ENCODE measurements at regions not wholly inside any gene's neighbourhood (a gene's known extent, or its start where the extent isn't known, plus 50 kb on each side); places are given as distances from the start of the nearest gene placed in this dataset.
"Not testable (repeated sequence)": the region's sequence is repeated elsewhere in the genome, so short reads cannot be mapped to it uniquely, and the experiment has no call there.

DNA sequence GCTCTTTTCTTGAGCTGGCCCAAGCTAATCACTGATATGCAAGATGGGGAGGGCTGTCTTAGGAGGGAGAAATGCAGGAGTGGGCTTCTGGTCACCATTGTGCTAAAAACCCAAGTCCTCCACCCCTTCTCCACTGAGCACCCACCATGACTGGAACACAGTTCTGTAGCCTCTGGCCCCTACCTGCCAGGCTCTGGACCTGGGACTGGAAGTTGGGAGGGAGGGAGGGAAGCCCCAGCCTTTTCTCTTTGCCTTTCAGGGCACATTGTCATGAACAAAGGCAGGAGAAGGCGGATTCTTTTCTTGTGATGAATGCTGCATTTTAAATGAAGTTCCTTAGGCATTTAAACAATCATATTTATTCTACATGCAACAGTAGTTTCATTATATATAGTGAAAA is 559.1 kb upstream of the TRPC7 start:
- DNase-seq, result no peak

- no peak for DNase-seq
Measured at GRCh38 chr5:136910625-136911024, 545.3 kb upstream of the TRPC7 start.

- no peak for DNase-seq
Measured at GRCh38 chr5:136909906-136910305, 544.6 kb upstream of the TRPC7 start.

DNA sequence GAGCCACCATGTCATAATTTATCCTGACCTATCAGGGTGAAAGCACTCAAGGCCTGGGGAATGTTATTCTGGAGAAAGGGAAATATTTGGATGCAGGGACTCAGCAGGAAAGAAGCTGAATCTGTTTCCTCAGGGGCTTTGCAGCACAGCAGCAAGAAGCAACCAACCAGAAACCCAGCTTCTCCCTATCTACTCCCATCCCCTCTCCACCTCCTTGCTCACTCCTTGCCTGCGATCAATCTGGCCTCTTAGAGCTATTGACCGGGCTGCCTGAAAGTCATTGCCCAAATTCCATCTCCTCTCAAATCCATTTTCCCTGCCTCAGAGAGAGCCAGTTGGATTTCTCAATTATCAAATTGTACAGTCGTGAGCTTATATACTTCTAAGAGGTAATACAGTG is 542.0 kb upstream of the TRPC7 start:
- DNase-seq, result no peak

GRCh38 chr5:136906545-136906944 is 541.2 kb upstream of the TRPC7 start:
- no peak for DNase-seq

GRCh38 chr5:136905571-136905970 is 540.2 kb upstream of the TRPC7 start:
- no peak for DNase-seq

DNA sequence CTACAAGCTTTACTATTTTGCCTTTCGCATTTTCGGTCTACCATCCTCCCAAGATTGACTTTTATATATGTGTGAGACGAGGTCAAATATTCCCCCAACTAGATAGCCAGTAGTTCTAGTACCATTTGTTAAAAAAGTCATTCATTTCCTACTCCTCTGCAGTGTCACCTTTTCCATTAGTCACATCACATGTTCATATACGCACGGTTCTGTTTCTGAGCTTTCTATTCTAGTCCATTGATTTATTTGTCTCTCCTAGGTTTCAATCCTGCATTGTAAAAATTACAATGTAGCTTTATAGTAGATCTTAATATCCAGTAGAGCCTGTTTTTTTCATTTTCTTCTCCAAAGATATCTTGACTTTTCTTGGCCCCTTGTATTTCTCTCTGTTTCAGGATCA is 528.7 kb upstream of the TRPC7 start:
- DNase-seq, result no peak

DNA sequence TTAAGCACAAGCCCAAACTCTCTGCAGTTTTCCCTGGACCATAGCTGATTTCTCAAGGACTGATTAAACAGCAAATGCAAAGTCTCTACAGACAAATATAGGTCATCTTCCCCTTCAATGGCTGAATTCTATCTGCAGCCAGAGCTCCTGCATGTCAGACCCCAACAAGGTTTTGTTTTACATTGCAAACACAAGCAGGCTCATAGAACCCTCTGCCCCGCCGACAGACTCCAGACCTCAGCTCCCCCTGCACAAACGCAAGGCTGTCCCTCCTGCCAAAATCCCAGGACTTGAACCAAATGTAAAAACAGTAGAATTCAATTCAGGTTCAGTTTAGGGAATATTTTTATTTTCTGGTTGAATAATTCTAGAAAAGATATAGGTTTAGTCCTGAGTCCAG is 526.7 kb upstream of the TRPC7 start:
- DNase-seq, result no peak

DNA sequence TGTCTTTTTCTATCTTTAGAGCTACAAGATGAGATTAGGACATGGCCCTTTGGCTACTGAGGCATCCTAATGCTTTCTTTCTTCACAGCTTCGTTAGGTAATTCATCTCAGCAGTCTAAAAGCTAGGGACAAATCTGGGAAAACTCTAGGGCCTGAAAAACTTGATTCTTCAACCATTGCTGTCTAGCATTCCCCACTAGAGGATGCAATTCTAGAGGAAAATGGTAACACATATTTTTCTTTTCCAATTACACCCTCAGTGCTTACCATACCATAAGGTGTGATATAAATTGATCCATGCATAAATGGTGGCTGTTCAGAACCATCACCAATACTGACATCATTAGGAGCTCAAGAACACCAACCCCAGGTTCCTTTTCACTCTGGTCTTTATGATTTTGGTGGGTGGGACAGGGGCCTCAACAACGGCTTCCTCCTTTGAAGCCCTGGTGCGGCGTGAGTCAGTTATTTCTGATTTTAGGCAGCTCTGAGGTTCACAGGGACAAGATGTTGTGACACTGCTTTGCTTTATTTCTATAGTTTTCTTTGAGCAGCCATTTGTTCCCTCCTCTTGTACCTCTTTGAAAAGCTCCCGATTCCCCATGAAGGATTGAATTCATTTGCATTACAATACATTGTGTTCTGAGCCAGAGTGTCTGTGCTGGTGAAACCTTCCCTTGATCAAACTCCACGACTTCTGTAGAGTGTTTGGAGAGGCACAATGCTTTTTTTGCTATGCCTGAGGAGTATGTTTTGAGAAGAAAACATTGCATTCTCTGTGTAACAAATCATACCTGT is 526.0 kb upstream of the TRPC7 start:
- DNase-seq, result no peak

- DNase-seq, result no peak
Measured at GRCh38 chr5:136890431-136891148, 525.2 kb upstream of the TRPC7 start.

GRCh38 chr5:136886608-136887007 is 521.3 kb upstream of the TRPC7 start:
- no peak for DNase-seq

GRCh38 chr5:136864960-136865359 is 499.6 kb upstream of the TRPC7 start:
- no peak for DNase-seq

- no peak for DNase-seq
Measured at GRCh38 chr5:136856648-136857047, 491.3 kb upstream of the TRPC7 start.

GRCh38 chr5:136853971-136854370 is 488.6 kb upstream of the TRPC7 start:
- DNase-seq, result no peak

DNA sequence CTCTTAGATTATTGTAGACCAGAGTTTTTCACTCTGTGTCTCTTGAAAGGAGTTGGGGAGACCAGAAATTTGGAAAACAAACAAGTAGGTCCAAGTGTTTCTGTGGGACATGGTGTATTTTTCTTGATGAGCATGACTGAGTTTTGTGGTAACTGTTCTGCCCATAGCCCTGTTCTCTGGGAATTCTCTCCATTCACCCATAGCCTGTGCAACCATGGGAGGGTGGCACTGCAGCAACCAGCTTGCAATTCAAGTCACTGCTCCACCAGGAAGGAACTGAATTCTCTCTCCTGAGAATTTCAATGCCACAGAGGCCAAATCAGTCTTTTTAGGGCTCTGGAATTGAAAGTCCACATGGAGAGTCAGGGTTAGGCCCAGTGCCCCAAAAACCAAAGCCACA is 475.3 kb upstream of the TRPC7 start:
- no peak for DNase-seq

- DNase-seq, result no peak
Measured at GRCh38 chr5:136836093-136836492, 470.7 kb upstream of the TRPC7 start.

- DNase-seq, result no peak
Measured at GRCh38 chr5:136820848-136821247, 455.5 kb upstream of the TRPC7 start.

DNA sequence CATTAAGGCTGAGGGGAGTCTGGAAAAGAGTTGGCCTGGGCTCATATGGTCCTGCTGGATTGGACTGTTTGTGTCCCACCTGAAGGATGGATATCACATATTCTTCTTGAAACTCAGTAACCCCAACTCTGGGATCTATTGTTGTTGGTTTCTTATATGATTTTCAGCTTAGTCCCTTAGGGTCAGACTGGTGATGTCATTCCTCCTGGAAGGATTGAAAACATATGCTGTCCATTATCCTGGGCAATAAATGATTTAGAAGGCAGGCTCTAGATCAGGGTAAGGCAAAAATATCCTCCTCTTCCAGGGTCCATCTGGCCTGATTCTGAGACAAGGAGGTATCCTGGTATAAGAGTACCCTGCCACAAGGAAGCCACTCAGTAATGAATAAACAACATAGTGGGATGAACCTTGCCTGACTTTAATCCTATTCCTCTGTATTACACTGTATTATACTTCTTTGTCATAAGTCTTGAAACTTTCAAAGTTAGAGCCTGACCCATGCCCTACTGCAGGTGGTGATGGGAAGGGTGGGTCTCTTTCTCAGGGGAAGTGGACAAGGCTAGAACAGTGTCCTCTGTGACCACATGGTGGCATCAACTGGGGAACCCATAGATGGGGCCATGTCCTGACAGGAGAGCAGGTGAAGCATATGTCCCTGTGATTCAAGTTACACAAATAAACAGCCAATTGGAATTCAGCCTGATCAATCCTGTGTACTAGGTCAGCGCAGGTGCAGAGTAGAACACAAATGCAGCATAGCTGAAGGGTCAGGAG is 454.4 kb upstream of the TRPC7 start:
- no peak for DNase-seq

- DNase-seq, result no peak
Measured at GRCh38 chr5:136816327-136816726, 451.0 kb upstream of the TRPC7 start.

- no peak for DNase-seq
Measured at GRCh38 chr5:136814619-136815378, 449.5 kb upstream of the TRPC7 start.

DNA sequence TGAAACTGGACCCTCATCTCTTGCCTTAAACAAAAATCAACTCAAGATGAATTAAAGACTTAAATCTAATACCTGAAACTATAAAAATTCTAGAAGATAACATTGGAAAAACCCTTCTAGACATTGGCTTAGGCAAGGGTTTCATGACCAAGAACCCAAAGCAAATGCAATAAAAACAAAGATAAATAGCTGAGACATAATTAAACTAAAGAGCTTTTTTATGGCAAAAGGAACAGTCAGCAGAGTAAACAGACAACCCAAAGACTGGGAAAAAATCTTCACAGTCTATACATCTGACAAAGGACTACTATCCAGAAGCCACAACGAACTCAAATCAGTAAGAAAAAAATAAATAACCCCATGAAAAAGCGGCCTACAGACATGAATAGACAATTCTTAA is 446.9 kb upstream of the TRPC7 start:
- not testable (repeated sequence) for DNase-seq

Measured in amygdala (tissue), 56 donors.